ENCODE measurements at regions not wholly inside any gene's neighbourhood (a gene's known extent, or its start where the extent isn't known, plus 50 kb on each side); places are given as distances from the start of the nearest gene placed in this dataset.

DNA sequence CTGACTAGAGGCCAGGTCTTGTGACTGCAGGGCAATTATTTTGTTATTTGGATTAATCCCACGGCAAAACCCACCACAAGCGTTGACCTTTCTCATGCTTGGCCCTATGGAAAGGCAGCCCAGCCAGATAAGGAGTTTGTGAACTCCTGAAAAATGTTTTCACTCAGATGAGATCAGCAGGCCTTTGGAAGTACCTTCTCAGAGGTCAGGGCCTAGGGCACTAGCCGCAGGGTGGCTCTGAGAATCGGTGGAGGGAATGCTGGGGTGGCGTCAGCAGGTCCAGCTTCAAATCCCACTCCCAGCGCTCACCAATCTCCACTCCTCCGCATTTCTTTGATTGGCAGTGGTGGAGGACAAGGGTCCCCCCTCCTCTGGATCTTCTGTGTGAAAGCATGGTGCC, 194.4 kb downstream of the GADD45G start:
- ChIA-PET POLR2A (no interaction called here), CTCF (no interaction called here)
- H3K4me1 Mint-ChIP-seq (ENCODE audit: low read depth) = no peaks in the 10 kb centered on the region
- ATAC-seq = no peak
- intact Hi-C loops (cut with micrococcal nuclease) = no loop called here
- H3K27ac Mint-ChIP-seq = no peak overlapping the region
- H3K4me3 Mint-ChIP-seq = no peak overlapping the region
- no peak for DNase-seq
- H3K36me3 Mint-ChIP-seq (ENCODE audit: low read depth) = no peaks in the 10 kb centered on the region
- TF ChIP-seq, protein P1, sequence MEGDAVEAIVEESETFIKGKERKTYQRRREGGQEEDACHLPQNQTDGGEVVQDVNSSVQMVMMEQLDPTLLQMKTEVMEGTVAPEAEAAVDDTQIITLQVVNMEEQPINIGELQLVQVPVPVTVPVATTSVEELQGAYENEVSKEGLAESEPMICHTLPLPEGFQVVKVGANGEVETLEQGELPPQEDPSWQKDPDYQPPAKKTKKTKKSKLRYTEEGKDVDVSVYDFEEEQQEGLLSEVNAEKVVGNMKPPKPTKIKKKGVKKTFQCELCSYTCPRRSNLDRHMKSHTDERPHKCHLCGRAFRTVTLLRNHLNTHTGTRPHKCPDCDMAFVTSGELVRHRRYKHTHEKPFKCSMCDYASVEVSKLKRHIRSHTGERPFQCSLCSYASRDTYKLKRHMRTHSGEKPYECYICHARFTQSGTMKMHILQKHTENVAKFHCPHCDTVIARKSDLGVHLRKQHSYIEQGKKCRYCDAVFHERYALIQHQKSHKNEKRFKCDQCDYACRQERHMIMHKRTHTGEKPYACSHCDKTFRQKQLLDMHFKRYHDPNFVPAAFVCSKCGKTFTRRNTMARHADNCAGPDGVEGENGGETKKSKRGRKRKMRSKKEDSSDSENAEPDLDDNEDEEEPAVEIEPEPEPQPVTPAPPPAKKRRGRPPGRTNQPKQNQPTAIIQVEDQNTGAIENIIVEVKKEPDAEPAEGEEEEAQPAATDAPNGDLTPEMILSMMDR (IDR thresholded peaks at IDR 0.05) = no peak
- H3K9me3 Mint-ChIP-seq = no peaks in the 10 kb centered on the region
- H3K27me3 Mint-ChIP-seq = no peaks in the 10 kb centered on the region

DNA sequence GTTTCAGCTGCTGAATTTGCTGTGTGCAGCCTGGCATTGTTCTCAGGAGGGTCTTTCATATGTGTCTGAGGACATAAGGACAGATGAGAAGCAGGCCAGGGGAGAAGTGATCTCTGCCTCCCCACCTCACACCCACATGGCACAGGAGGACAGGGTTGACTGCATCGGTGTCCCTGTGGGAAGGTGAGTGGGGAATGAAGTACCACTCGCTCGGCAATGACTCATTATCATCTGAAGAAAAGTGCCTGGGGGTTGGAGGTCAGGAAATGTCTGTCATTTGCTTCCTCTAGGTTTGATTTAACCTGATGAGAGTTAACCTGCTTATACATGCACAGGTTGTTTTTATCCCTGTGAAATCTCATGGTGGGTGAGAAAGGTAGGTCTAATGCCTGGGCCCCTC, 195.0 kb downstream of the GADD45G start:
- ChIA-PET CTCF (no interaction called here), POLR2A (no interaction called here)
- ATAC-seq (no peak), DNase-seq (no peak)
- Mint-ChIP-seq H3K36me3 (ENCODE audit: low read depth) (no peaks in the 10 kb centered on the region), H3K4me3 (no peak overlapping the region), H3K9me3 (no peaks in the 10 kb centered on the region), H3K27me3 (no peaks in the 10 kb centered on the region), H3K4me1 (ENCODE audit: low read depth) (peaks cover 5% of the 10 kb centered on the region), H3K27ac (no peak overlapping the region)
- TF ChIP-seq, protein P1 (IDR thresholded peaks at IDR 0.05) = no peak
- intact Hi-C loops (cut with micrococcal nuclease) = no loop called here

DNA sequence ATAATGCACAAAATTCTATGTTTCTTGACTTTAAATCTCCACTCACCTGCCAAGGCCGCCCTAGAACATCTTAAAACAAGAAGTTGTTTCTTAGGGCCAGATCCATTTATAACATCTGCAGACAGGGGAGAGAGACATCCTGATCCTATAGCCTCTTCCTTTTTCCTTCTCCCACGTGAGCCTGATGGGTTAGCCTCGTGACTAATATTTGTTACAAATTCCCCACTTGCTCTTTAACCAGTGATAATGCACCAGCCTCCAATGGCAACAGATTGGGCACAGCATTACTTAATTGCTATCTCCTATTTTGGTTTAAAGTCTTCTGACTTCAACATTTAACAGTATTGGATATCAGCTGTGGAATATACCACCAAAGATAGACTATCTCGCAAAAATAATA, 196.5 kb downstream of the GADD45G start:
- no peaks in the 10 kb centered on the region for H3K9me3 Mint-ChIP-seq
- CTCF ChIA-PET = interaction anchor here (1.6 kb wide), 1 partner anchor 208 kb away, joined by 4 read pairs; no protein-coding TSS in a partner anchor
- ATAC-seq (no peak), DNase-seq (no peak)
- intact Hi-C loops (cut with micrococcal nuclease) = no loop called here
- TF ChIP-seq, protein P1 (IDR thresholded peaks at IDR 0.05) = no peak
- no peak overlapping the region for H3K27ac Mint-ChIP-seq
- no peaks in the 10 kb centered on the region for H3K36me3 Mint-ChIP-seq (ENCODE audit: low read depth)
- H3K4me3 Mint-ChIP-seq = no peak overlapping the region
- H3K27me3 Mint-ChIP-seq = no peaks in the 10 kb centered on the region
- peaks cover 7% of the 10 kb centered on the region for H3K4me1 Mint-ChIP-seq (ENCODE audit: low read depth)
- POLR2A ChIA-PET = interaction anchor here (0.7 kb wide), 1 partner anchor 68 kb away, joined by 3 read pairs; no protein-coding TSS in a partner anchor

DNA sequence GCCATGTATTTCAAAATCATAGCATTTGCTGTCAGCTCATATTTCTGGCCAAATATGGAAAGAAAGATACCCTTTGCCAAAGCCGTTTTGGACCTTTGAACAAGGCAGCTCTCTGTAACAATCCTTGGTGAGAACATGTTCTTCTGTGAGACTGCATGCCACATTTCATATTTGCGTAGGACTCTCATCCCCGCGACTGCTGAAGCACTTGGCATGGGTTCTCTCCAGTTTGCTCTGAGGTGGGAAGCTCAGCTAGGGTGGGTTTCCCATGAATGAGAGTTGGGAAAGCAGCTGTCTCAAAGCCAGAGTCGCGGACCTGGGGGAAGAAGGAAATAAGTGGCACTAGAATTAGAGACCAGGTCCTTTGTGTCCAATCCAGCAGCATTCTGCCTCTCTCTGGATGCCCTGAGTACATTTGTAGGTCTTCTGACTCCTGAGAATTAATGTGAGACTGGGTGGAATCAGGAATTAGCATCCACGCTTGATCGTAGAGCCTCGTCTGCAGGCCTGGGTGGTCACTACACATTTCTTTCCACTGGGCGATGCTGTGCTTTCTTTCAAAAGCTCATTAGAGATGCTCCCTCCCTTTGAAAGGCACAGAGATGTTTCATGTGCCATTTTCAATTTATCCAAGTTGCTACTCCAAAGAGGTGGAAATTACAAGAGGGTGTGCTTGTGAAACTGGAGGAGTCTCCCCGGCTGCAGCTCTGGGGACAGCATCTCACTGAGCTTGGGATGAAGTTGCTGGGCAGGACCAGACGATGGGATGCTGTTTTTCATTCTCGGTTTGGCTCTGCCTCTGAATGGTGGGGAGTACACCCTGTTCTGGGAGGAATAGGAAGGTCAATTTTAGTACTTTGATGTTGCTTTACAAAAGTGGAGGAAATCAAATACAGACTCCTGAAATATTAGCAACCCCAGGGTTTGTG, 197.2 kb downstream of the GADD45G start:
- H3K27ac Mint-ChIP-seq = no peak overlapping the region
- H3K4me3 Mint-ChIP-seq = no peak overlapping the region
- no peaks in the 10 kb centered on the region for H3K27me3 Mint-ChIP-seq
- H3K4me1 Mint-ChIP-seq (ENCODE audit: low read depth) = peaks cover 7% of the 10 kb centered on the region
- no peaks in the 10 kb centered on the region for H3K9me3 Mint-ChIP-seq
- TF ChIP-seq, protein P1 (IDR thresholded peaks at IDR 0.05) = no peak
- CTCF ChIA-PET = interaction anchor here (0.9 to 1.6 kb wide), 3 partner anchors 124 to 208 kb away, joined by 3 to 4 read pairs (median 3); no protein-coding TSS in a partner anchor
- H3K36me3 Mint-ChIP-seq (ENCODE audit: low read depth) = no peaks in the 10 kb centered on the region
- intact Hi-C loops (cut with micrococcal nuclease) = no loop called here
- no peak for ATAC-seq
- POLR2A ChIA-PET = interaction anchor here (0.7 kb wide), 1 partner anchor 67 kb away, joined by 3 read pairs; no protein-coding TSS in a partner anchor
- DNase-seq = no peak

DNA sequence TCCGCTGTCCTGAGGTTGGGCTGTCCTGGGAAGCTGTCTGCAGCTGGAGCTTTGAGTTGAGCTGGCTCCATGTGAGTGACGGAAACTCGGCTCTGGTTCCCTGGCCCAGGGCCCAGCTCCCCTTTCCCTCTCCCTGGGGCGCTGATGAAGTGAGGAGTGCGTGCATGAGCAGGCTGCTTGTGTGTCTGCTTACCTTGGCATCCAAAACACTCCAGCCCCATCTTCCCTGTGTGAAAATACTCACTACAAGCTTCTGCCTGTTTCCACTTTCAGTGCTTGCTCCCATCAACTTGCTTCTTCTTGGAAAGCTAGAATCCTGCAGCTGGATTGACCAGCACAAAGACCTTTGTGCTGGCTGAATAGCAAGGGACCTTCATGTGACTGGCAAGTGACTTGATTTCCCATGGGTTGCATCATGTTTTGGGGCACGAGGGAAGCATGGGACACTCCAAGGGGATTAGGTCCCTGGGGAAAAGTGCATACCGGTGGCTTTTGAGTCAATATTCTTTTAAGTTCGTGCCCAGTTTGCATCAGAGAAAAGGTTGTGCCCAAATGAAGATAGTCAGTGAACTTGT, 198.1 kb downstream of the GADD45G start:
- ChIA-PET POLR2A (no interaction called here), CTCF (interaction anchor here (0.9 to 1.6 kb wide), 3 partner anchors 125 to 209 kb away, joined by 3 to 4 read pairs (median 3); no protein-coding TSS in a partner anchor)
- ATAC-seq (no peak), DNase-seq (no peak)
- Mint-ChIP-seq H3K9me3 (no peaks in the 10 kb centered on the region), H3K4me1 (ENCODE audit: low read depth) (peaks cover 7% of the 10 kb centered on the region), H3K27ac (no peak overlapping the region), H3K27me3 (no peaks in the 10 kb centered on the region), H3K4me3 (no peak overlapping the region), H3K36me3 (ENCODE audit: low read depth) (no peaks in the 10 kb centered on the region)
- TF ChIP-seq, protein P1 (IDR thresholded peaks at IDR 0.05) = no peak
- intact Hi-C loops (cut with micrococcal nuclease) = no loop called here

All from activated CD8-positive, alpha-beta T cell treated with anti-CD3 and anti-CD28 coated beads for 36 hours (primary cell).